AG04449 (cell line): ENCODE measurements at regions not wholly inside any gene's neighbourhood (a gene's known extent, or its start where the extent isn't known, plus 50 kb on each side); places are given as distances from the start of the nearest gene placed in this dataset.

Experiments used
- CTCF ChIA-PET: fragments of 350-600 bp; formaldehyde crosslinking; extraction: SDS; loops from one replicate; lab custom pipeline; 2021; ENCODE audit warnings: antibody characterized with exemption; lab: Yijun Ruan, JAX
- POLR2A ChIA-PET: fragments of 400-600, 350-600 bp; formaldehyde crosslinking; extraction: SDS; loops from one replicate; lab custom pipeline; 2020; ENCODE audit warnings: antibody characterized with exemption, inconsistent platforms; lab: Yijun Ruan, JAX
- DNase-seq: peaks from one replicate; pipeline ENCODE4 v3.0.0-alpha.2; 2010; ENCODE audit warnings: low read depth, low spot score
- H3K4me3 ChIP-seq: 2 replicates; pipeline ENCODE4 v1.5.1; 2011; ENCODE audit warnings: low read depth, mild to moderate bottlenecking, control low read depth, low read length
- TF ChIP-seq, protein P1 (sequence below): IDR thresholded peaks from one replicate; pipeline ENCODE4 v1.5.1; 2011; ENCODE audit warnings: mild to moderate bottlenecking, moderate library complexity, low read length, control low read depth, inconsistent platforms; ENCODE audit not compliant: insufficient read depth; ENCODE audit errors: missing control alignments

DNA sequence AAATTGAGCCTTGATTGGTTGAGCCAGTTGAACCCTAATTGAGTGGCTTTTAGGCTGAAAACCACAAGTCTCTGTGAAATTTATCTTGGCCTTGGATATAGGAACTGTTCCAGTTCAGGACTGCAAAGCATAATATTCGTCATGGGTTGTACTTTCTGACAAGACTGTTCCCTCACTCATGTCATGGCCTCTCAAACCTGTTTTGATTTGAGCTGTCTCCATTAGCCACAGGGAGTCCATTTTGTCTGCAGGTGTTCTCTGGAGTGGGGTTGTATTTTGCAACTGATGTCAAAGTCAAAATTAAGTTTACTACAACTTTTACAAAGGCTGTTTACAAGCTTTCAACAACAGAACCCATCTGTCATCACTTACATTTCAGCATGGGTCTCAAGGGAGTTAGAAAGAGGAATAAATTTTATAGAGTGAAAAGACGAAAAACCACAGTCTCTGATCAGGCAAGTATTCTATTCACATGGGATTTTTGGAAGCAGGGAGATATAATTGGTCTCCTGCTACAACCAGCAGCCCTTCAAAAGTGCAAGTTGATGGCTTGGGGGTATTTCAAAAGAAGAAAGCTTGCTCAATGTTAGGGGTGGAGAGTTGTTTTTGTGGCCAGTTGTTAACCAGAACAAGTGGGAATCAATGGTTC, 1716.3 kb downstream of the C4orf33 start:
- CTCF ChIA-PET, result no interaction called here
- TF ChIP-seq, protein P1, sequence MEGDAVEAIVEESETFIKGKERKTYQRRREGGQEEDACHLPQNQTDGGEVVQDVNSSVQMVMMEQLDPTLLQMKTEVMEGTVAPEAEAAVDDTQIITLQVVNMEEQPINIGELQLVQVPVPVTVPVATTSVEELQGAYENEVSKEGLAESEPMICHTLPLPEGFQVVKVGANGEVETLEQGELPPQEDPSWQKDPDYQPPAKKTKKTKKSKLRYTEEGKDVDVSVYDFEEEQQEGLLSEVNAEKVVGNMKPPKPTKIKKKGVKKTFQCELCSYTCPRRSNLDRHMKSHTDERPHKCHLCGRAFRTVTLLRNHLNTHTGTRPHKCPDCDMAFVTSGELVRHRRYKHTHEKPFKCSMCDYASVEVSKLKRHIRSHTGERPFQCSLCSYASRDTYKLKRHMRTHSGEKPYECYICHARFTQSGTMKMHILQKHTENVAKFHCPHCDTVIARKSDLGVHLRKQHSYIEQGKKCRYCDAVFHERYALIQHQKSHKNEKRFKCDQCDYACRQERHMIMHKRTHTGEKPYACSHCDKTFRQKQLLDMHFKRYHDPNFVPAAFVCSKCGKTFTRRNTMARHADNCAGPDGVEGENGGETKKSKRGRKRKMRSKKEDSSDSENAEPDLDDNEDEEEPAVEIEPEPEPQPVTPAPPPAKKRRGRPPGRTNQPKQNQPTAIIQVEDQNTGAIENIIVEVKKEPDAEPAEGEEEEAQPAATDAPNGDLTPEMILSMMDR, result no peak
- no peak overlapping the region for H3K4me3 ChIP-seq
- POLR2A ChIA-PET, result no interaction called here
- no peak for DNase-seq

DNA sequence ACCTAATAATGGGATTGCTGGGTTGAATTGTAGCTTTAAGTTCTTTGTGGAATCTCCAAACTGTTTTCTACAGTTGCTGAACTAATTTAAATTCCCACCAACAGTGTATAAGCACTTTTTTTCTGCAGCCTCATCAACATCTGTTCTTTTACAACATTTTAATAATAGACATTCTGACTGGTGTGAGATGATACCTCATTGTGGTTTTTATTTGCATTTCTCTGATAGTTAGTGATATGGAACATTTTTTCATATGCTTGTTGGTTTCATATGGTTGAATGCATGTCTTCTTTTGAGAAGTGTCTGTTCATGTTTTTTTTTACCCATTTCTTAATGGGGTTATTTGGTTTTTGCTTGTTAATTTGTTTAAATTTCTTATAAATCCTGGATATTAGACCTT, 1718.9 kb downstream of the C4orf33 start:
- H3K4me3 ChIP-seq, result no peak overlapping the region
- ChIA-PET CTCF (no interaction called here), POLR2A (no interaction called here)
- DNase-seq, result no peak
- TF ChIP-seq, protein P1, result no peak

DNA sequence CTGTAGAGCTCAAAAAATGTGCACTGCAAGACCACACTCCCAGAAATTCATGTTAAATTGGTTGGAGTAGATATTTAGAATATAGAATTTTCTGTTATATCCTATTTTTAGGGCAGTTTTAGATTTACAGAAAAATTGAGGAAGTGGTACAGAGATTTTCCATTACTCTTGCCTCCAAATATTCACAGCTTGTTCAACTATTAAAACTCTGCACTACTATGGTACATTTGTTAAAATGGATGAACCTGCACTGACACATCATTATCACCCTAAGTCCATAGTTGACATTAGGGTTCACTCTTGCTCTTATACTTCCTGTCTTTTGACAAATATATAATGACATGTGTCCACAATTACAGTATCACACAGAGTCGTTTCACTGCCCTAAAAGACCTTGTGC, 1724.5 kb downstream of the C4orf33 start:
- ChIA-PET CTCF (no interaction called here), POLR2A (no interaction called here)
- no peak overlapping the region for H3K4me3 ChIP-seq
- DNase-seq, result no peak
- TF ChIP-seq, protein P1, result no peak

DNA sequence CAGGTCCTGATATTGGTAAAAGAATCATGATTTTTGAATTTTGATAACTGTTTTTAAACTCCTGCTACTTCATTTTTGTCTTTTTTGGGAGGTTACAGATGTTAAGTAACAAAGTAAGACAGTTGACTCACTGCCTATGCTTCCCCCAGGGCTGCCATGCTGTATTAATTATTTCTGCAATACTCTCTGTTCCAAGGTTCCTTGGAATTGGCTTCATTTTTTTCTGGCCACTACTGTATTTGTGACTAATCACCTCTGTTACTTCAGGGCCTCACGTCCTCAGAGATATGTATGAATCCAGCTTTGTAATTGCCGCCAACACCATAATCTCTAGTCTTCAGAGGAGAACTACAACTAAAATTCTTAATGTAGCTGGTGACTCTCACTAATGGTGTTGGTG, 1729.3 kb downstream of the C4orf33 start:
- TF ChIP-seq, protein P1, result no peak
- DNase-seq, result no peak
- ChIA-PET CTCF (no interaction called here), POLR2A (no interaction called here)
- no peak overlapping the region for H3K4me3 ChIP-seq

DNA sequence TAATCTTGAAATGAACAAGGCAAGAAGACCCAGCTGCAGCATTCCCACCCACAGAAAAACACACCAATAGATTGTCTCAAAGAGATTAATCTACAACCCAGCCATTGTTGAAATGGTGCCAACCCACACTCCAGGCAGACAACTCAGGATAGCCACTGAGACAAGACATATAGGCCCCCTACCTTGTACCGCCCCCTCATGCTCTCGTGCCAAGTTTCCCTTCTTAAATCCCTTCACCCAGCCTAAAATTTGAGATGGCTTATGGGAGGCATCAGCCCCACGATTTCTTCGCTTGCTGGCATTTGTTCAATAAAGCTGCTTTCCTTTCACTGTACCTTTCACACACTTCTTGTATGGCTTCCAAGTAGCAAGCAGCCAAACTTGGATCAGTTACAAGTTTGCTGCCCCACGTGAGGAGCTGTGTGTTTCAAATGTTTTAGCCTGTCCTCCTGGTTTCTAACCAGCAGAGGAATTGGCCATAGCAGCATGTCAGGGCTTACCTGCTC, 1754.1 kb downstream of the C4orf33 start:
- POLR2A ChIA-PET, result no interaction called here
- CTCF ChIA-PET, result no interaction called here
- TF ChIP-seq, protein P1, result no peak
- DNase-seq, result no peak
- H3K4me3 ChIP-seq, result no peak overlapping the region

DNA sequence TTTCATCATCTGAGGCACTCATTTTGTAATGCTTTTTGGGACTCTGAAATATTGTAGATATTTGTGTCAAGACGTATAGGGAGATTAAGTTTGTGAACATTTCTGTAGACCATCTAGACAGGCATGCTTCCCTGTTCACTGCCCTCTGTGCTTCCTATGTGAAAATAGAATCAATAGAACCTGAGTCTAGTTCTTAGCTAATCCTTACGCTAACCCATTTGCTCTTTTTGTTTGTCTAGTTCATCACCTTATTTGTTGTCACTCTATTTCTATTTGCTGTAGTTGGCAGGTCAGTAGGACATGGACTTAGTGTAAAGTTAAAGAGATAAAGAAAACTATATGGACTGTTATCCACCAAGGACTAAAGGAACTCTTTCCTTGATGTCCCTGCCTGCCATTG, 1755.2 kb downstream of the C4orf33 start:
- TF ChIP-seq, protein P1, result no peak
- ChIA-PET CTCF (no interaction called here), POLR2A (no interaction called here)
- no peak for DNase-seq
- no peak overlapping the region for H3K4me3 ChIP-seq
